GM12878 (cell line): ENCODE measurements at regions not wholly inside any gene's neighbourhood (a gene's known extent, or its start where the extent isn't known, plus 50 kb on each side); places are given as distances from the start of the nearest gene placed in this dataset.

Experiments used
- ATAC-seq: fragments of 200-7000 bp; cut with Tn5 transposase; 3 replicates; pipeline ENCODE4 v1.9.1; 2020; ENCODE audit warnings: mild to moderate bottlenecking, moderate library complexity
- BruUV-seq: library from RNA; stranded (reverse); fragments of 400-500 nt; replicated peaks from 2 replicates; lab custom pipeline; 2021; lab: Mats Ljungman, UMichigan
- CTCF ChIA-PET: fragments of 300-600 bp; sonication (Branson Sonifier 250); formaldehyde crosslinking; extraction: SDS; loops from one replicate; lab custom pipeline; 2021; ENCODE audit warnings: inconsistent platforms; lab: Yijun Ruan, JAX
- POLR2A ChIA-PET: fragments of 350-600 bp; formaldehyde crosslinking; extraction: SDS; loops from one replicate; lab custom pipeline; 2021; ENCODE audit warnings: inconsistent platforms; lab: Charles Lee
- RAD21 ChIA-PET: fragments of 300-600 bp; sonication (Branson Sonifier 250); formaldehyde crosslinking; loops from one replicate; lab custom pipeline; 2023; ENCODE audit warnings: antibody characterized with exemption; ENCODE audit not compliant: unreplicated experiment; lab: Charles Lee
- SMC1A ChIA-PET: fragments of 300-600 bp; sonication (Branson Sonifier 250); formaldehyde crosslinking; loops from one replicate; lab custom pipeline; 2023; ENCODE audit not compliant: unreplicated experiment, uncharacterized antibody; lab: Charles Lee
- DNase-seq: peaks from one replicate; pipeline ENCODE4 v3.0.0-alpha.2; 2011; ENCODE audit warnings: low read depth, low spot score
- FAIRE-seq: peaks from 3 replicates; lab custom pipeline; 2011; peaks lifted over from hg19 to GRCh38; lab: Jason Lieb, UNC
- H2AFZ ChIP-seq: 2 replicates; pipeline ENCODE4 v1.6.0; 2011; ENCODE audit warnings: low read depth, low read length, control low read depth; ENCODE audit not compliant: control insufficient read depth
- H3K27ac ChIP-seq: 2 replicates; pipeline ENCODE4 v1.5.1; 2011; ENCODE audit warnings: control low read depth; ENCODE audit not compliant: control insufficient read depth, insufficient read depth
- H3K27me3 ChIP-seq, 2 experiments: replicated peaks in 1 of 2; 2 replicates each; pipeline versions ENCODE4 v1.6.0 to v1.6.1; 2011; ENCODE audit warnings: low read length in 1 of 2; ENCODE audit not compliant: control insufficient read depth in 2 of 2, insufficient read depth in 2 of 2
- H3K36me3 ChIP-seq, 2 experiments: 2 replicates each; pipeline ENCODE4 v1.5.1; 2011; ENCODE audit warnings: low read length in 1 of 2; ENCODE audit not compliant: control insufficient read depth in 2 of 2, insufficient read depth in 2 of 2
- H3K4me1 ChIP-seq: 2 replicates; pipeline ENCODE4 v1.6.1; 2011; ENCODE audit warnings: mild to moderate bottlenecking, low read length, moderate library complexity, mixed read lengths; ENCODE audit not compliant: control insufficient read depth, insufficient read depth
- H3K4me2 ChIP-seq: 2 replicates; pipeline ENCODE4 v1.6.0; 2011; ENCODE audit warnings: control low read depth; ENCODE audit not compliant: control insufficient read depth, insufficient read depth
- H3K4me3 ChIP-seq: fragments of 200-600 bp; sonication (generic); 2 replicates; pipeline ENCODE4 v1.5.1; 2016
- H3K79me2 ChIP-seq: 2 replicates; pipeline ENCODE4 v1.6.0; 2011; ENCODE audit warnings: low read length; ENCODE audit not compliant: control insufficient read depth, insufficient read depth
- H3K9ac ChIP-seq: 2 replicates; pipeline ENCODE4 v1.8.0; 2011; ENCODE audit warnings: low read length, control low read depth, mixed read lengths; ENCODE audit not compliant: control insufficient read depth, insufficient read depth
- H3K9me3 ChIP-seq: replicated peaks from 3 replicates; pipeline ENCODE4 v1.5.1; 2011; ENCODE audit warnings: mild to moderate bottlenecking, low read length; ENCODE audit not compliant: control insufficient read depth, insufficient read depth
- H4K20me1 ChIP-seq: 2 replicates; pipeline ENCODE4 v1.6.0; 2011; ENCODE audit not compliant: control insufficient read depth, insufficient read depth
- CREB1 ChIP-seq: IDR thresholded peaks from 2 replicates; pipeline ENCODE4 v1.6.1; 2012; ENCODE audit warnings: low read depth, mild to moderate bottlenecking, inconsistent platforms
- ETV6 ChIP-seq, 2 experiments: fragments of 450-650 bp in 1 of 2; IDR thresholded peaks in 1 of 2; conservative IDR thresholded peaks in 1 of 2; 2 replicates each; pipeline ENCODE4 v1.6.1; 2014; ENCODE audit warnings: antibody characterized with exemption in 1 of 2, borderline replicate concordance in 1 of 2, low read depth in 1 of 2, mild to moderate bottlenecking in 1 of 2, moderate library complexity in 1 of 2
- GABPA ChIP-seq: IDR thresholded peaks from 2 replicates; pipeline ENCODE4 v1.6.1; 2014; ENCODE audit warnings: antibody characterized with exemption, low read depth, mild to moderate bottlenecking, inconsistent platforms
- HDGF ChIP-seq: fragments of 450-650 bp; IDR thresholded peaks from 2 replicates; pipeline ENCODE4 v1.6.1; 2016; ENCODE audit warnings: antibody characterized with exemption
- IKZF1 ChIP-seq: fragments of 450-650 bp; conservative IDR thresholded peaks from 2 replicates; pipeline ENCODE4 v1.6.1; 2017; ENCODE audit warnings: antibody characterized with exemption, mild to moderate bottlenecking
- MTA3 ChIP-seq: IDR thresholded peaks from 2 replicates; pipeline ENCODE4 v1.6.1; 2012; ENCODE audit warnings: low read length, inconsistent platforms, borderline replicate concordance
- RAD21 ChIP-seq: IDR thresholded peaks from 2 replicates; pipeline ENCODE4 v1.6.1; 2011; ENCODE audit warnings: mild to moderate bottlenecking, low read depth, low read length, moderate library complexity; ENCODE audit not compliant: insufficient read depth
- SP1 ChIP-seq: IDR thresholded peaks from one replicate; pipeline ENCODE4 v1.6.1; 2011; ENCODE audit warnings: low read depth, low read length
- SRF ChIP-seq, 2 experiments: IDR thresholded peaks; 2 replicates each; pipeline ENCODE4 v1.6.1; 2011; ENCODE audit warnings: low read depth in 2 of 2, low read length in 2 of 2, mild to moderate bottlenecking in 1 of 2, moderate library complexity in 1 of 2
- YBX1 ChIP-seq: fragments of 450-650 bp; IDR thresholded peaks from 2 replicates; pipeline ENCODE4 v1.6.1; 2016; ENCODE audit warnings: antibody characterized with exemption
- ZNF207 ChIP-seq: fragments of 450-650 bp; IDR thresholded peaks from 2 replicates; pipeline ENCODE4 v1.6.1; 2014; ENCODE audit warnings: antibody characterized with exemption, mild to moderate bottlenecking, borderline replicate concordance
- ZSCAN29 ChIP-seq: fragments of 450-650 bp; IDR thresholded peaks from 2 replicates; pipeline ENCODE4 v1.6.1; 2017; ENCODE audit warnings: mild to moderate bottlenecking, moderate library complexity
- WGBS: methylation state at CpG from one replicate; pipeline ENCODE4 v1.1.6; 2016; ENCODE audit warnings: low lambda C conversion rate; ENCODE audit not compliant: insufficient replicate concordance, insufficient coverage; ENCODE audit errors: missing lambda C conversion rate; 5-methylcytosine and 5-hydroxymethylcytosine counted together
- in situ Hi-C: fragments of 300-500 bp; cut with MboI; formaldehyde crosslinking; loops from 9 replicates; pipeline ENCODE4 v1.14.3; 2018; ENCODE audit warnings: mixed read lengths
- intact Hi-C: fragments of 100-400 bp; cut with micrococcal nuclease; formaldehyde crosslinking; loops from one replicate; pipeline ENCODE4 v1.14.2; 2022; ENCODE audit not compliant: unreplicated experiment
- TF ChIP-seq, protein P1 (sequence below): IDR thresholded peaks from 2 replicates; pipeline ENCODE4 v1.6.1; 2012; ENCODE audit warnings: low read depth, low read length, improper control_type of control experiment

DNA sequence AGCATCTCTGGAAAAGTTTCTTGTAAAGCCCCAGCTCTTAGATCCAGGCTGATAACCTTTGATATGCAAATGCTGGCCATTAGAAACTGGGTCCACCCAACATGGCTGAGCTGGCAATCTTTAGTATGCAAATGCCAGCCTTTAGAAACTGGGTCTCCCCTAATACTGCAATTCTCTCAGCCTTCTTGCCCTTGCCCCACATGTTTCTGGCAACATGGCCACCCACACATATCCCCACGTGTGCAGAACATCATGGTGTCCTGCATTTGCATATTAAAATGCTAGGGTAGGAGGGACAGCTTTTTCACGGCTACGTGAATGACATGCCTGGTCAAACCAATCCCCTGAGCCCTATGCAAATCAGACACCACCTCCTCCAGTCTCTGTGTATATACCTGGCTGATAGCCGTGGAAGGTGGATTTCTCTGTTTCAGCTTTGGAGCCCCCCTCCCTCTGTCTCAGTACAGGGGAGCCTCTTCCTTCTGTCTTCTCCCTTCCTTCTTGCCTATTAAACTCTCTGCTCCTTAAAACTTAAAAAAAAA is 344.0 kb upstream of the NWD2 start:
- ChIA-PET RAD21 (interaction anchor here (1.1 kb wide), 1 partner anchor 485 kb away, joined by 3 read pairs; no protein-coding TSS in a partner anchor), POLR2A (no interaction called here), CTCF (interaction anchor here (0.6 kb wide), 1 partner anchor 428 kb away, joined by 4 read pairs; no protein-coding TSS in a partner anchor), SMC1A (interaction anchor here (1.0 to 1.2 kb wide), 2 partner anchors 9 to 31 kb away, joined by 3 read pairs; no protein-coding TSS in a partner anchor)
- no peak overlapping the region for H3K4me2 ChIP-seq
- no peaks in the 10 kb centered on the region for H3K79me2 ChIP-seq
- no peak overlapping the region for H3K27ac ChIP-seq
- in situ Hi-C loops, result no loop called here
- WGBS, result 31% methylated on average over 4 of the region's 4 CpGs
- H2AFZ ChIP-seq, result no peak overlapping the region
- no peak overlapping the region for H3K4me3 ChIP-seq
- no peaks in the 10 kb centered on the region for H3K27me3 ChIP-seq
- no peaks in the 10 kb centered on the region for H3K36me3 ChIP-seq
- intact Hi-C loops, result no loop called here
- no peaks in the 10 kb centered on the region for H4K20me1 ChIP-seq
- H3K9ac ChIP-seq, result no peak overlapping the region
- no peaks in the 10 kb centered on the region for H3K9me3 ChIP-seq
- no peaks in the 10 kb centered on the region for H3K4me1 ChIP-seq
- TF ChIP-seq IKZF1, result no peak
- TF ChIP-seq ZSCAN29, result no peak
- no peak for TF ChIP-seq RAD21
- TF ChIP-seq SRF (IDR thresholded peaks at IDR 0.05; ENCODE audit: low read depth in 2 of 2, low read length in 2 of 2), result no peak
- no peak for TF ChIP-seq SP1
- TF ChIP-seq, protein P1, sequence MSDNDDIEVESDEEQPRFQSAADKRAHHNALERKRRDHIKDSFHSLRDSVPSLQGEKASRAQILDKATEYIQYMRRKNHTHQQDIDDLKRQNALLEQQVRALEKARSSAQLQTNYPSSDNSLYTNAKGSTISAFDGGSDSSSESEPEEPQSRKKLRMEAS, result no peak
- no peak for TF ChIP-seq GABPA
- no peak for TF ChIP-seq CREB1
- no peak for TF ChIP-seq ZNF207
- TF ChIP-seq MTA3, result no peak
- no peak for TF ChIP-seq ETV6 (conservative IDR thresholded peaks at IDR 0.05 in 1 of 2, IDR thresholded peaks at IDR 0.05 in 1 of 2; ENCODE audit: borderline replicate concordance in 1 of 2, low read depth in 1 of 2)
- TF ChIP-seq HDGF, result no peak
- no peak for TF ChIP-seq YBX1
- DNase-seq (no peak), ATAC-seq (no peak), FAIRE-seq (no peak)
- no TSS peak for BruUV-seq
